KMS-11 (cell line): ENCODE measurements at regions not wholly inside any gene's neighbourhood (a gene's known extent, or its start where the extent isn't known, plus 50 kb on each side); places are given as distances from the start of the nearest gene placed in this dataset.

ENCODE experiments used
- H2AFZ ChIP-seq: fragments of 200-600 bp; sonication (generic); 2 replicates; pipeline ENCODE4 v1.6.1; 2016; ENCODE audit warnings: antibody characterized with exemption, mixed run types, low read depth
- H3K27ac ChIP-seq: fragments of 200-600 bp; sonication (generic); 2 replicates; pipeline ENCODE4 v1.6.1; 2016; ENCODE audit warnings: mild to moderate bottlenecking, mixed run types
- H3K27me3 ChIP-seq: fragments of 200-600 bp; sonication (generic); 2 replicates; pipeline ENCODE4 v1.6.1; 2017; ENCODE audit warnings: mild to moderate bottlenecking, low read depth, mixed run types, moderate library complexity; ENCODE audit not compliant: insufficient read depth
- H3K36me3 ChIP-seq: fragments of 200-600 bp; sonication (generic); 2 replicates; pipeline ENCODE4 v1.6.1; 2017; ENCODE audit warnings: mild to moderate bottlenecking, mixed run types; ENCODE audit not compliant: insufficient read depth
- H3K4me1 ChIP-seq: fragments of 200-600 bp; sonication (generic); 2 replicates; pipeline ENCODE4 v1.6.1; 2016; ENCODE audit warnings: mild to moderate bottlenecking, low read depth, mixed run types; ENCODE audit not compliant: poor library complexity, severe bottlenecking
- H3K4me2 ChIP-seq: fragments of 200-600 bp; sonication (generic); 2 replicates; pipeline ENCODE4 v1.7.0; 2016; ENCODE audit warnings: mild to moderate bottlenecking, mixed run types
- H3K4me3 ChIP-seq: fragments of 200-600 bp; sonication (generic); IDR thresholded peaks from 2 replicates; pipeline ENCODE4 v1.6.1; 2017; ENCODE audit warnings: low read depth, low read length, mixed read lengths; ENCODE audit not compliant: insufficient read depth
- H3K79me2 ChIP-seq: fragments of 200-600 bp; sonication (generic); 2 replicates; pipeline ENCODE4 v1.6.1; 2016; ENCODE audit warnings: low read depth, mixed run types; ENCODE audit not compliant: insufficient read depth
- H3K9ac ChIP-seq: fragments of 200-600 bp; sonication (generic); 2 replicates; pipeline ENCODE4 v1.6.1; 2016; ENCODE audit warnings: mild to moderate bottlenecking, mixed run types
- H4K20me1 ChIP-seq: fragments of 200-600 bp; sonication (generic); 2 replicates; pipeline ENCODE4 v1.6.1; 2016; ENCODE audit warnings: mild to moderate bottlenecking, mixed run types; ENCODE audit not compliant: insufficient read depth
- TF ChIP-seq, protein P1 (sequence below): fragments of 200-600 bp; sonication (generic); conservative IDR thresholded peaks from 2 replicates; pipeline ENCODE4 v1.6.1; 2017; ENCODE audit warnings: low read depth, mild to moderate bottlenecking, antibody characterized with exemption, low read length, moderate library complexity, mixed read lengths

GRCh38 chr10:3568983-3569382 is 216.0 kb downstream of the KLF6 start:
- TF ChIP-seq, protein P1, sequence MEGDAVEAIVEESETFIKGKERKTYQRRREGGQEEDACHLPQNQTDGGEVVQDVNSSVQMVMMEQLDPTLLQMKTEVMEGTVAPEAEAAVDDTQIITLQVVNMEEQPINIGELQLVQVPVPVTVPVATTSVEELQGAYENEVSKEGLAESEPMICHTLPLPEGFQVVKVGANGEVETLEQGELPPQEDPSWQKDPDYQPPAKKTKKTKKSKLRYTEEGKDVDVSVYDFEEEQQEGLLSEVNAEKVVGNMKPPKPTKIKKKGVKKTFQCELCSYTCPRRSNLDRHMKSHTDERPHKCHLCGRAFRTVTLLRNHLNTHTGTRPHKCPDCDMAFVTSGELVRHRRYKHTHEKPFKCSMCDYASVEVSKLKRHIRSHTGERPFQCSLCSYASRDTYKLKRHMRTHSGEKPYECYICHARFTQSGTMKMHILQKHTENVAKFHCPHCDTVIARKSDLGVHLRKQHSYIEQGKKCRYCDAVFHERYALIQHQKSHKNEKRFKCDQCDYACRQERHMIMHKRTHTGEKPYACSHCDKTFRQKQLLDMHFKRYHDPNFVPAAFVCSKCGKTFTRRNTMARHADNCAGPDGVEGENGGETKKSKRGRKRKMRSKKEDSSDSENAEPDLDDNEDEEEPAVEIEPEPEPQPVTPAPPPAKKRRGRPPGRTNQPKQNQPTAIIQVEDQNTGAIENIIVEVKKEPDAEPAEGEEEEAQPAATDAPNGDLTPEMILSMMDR: no peak
- no peaks in the 10 kb centered on the region for H4K20me1 ChIP-seq
- no peaks in the 10 kb centered on the region for H3K27me3 ChIP-seq
- no peaks in the 10 kb centered on the region for H3K36me3 ChIP-seq
- H3K4me1 ChIP-seq: no peaks in the 10 kb centered on the region
- H2AFZ ChIP-seq: no peak overlapping the region
- H3K9ac ChIP-seq: no peak overlapping the region
- H3K4me3 ChIP-seq: no peak overlapping the region
- no peak overlapping the region for H3K4me2 ChIP-seq
- H3K79me2 ChIP-seq: no peaks in the 10 kb centered on the region
- H3K27ac ChIP-seq: no peak overlapping the region

GRCh38 chr10:3568392-3568791 is 216.6 kb downstream of the KLF6 start:
- no peaks in the 10 kb centered on the region for H3K36me3 ChIP-seq
- no peaks in the 10 kb centered on the region for H3K27me3 ChIP-seq
- TF ChIP-seq, protein P1: no peak
- H3K4me1 ChIP-seq: no peaks in the 10 kb centered on the region
- H3K4me2 ChIP-seq: no peak overlapping the region
- H3K27ac ChIP-seq: no peak overlapping the region
- H3K4me3 ChIP-seq: no peak overlapping the region
- no peaks in the 10 kb centered on the region for H4K20me1 ChIP-seq
- no peak overlapping the region for H2AFZ ChIP-seq
- no peaks in the 10 kb centered on the region for H3K79me2 ChIP-seq
- no peak overlapping the region for H3K9ac ChIP-seq

DNA sequence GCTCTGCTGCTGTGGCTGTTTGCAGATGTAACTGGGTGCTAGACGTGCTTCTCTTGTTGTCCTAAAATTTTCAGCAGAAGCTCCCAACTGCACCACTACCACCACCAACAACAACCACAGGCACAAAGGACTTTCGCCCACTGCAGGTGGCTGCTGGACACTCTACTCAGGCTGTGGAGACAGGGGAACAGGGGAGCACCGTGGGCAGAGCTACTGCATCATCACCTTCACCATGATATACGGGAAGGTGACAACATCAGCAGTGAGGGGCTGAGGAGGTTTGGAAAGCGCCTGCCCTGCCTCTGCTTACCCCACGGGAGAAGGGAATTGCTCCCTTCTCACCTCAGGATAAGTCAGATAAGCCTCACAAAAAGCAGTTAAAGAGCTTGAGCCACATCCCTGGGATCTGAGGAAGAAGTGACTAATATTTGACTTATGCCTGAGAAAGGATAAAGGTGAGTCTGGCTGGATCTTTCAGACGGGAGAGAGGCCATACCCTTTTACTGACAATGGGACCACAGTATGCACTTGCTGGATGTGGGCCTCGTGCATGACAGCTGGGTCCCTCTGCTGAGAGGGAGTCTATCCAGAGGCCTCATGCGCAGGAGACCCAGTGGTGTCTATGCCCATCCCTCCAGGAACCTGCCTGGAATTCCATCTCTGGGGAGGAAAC is 217.6 kb downstream of the KLF6 start:
- Histone ChIP-seq H3K27me3 (no peaks in the 10 kb centered on the region), H3K27ac (no peak overlapping the region), H3K9ac (no peak overlapping the region), H3K4me2 (no peak overlapping the region), H4K20me1 (no peaks in the 10 kb centered on the region), H2AFZ (no peak overlapping the region), H3K4me1 (no peaks in the 10 kb centered on the region), H3K4me3 (no peak overlapping the region), H3K36me3 (no peaks in the 10 kb centered on the region), H3K79me2 (no peaks in the 10 kb centered on the region)
- TF ChIP-seq, protein P1: no peak

- Histone ChIP-seq H3K36me3 (no peaks in the 10 kb centered on the region), H3K27ac (no peak overlapping the region), H4K20me1 (no peaks in the 10 kb centered on the region), H3K9ac (no peak overlapping the region), H2AFZ (no peak overlapping the region), H3K4me2 (no peak overlapping the region), H3K27me3 (no peaks in the 10 kb centered on the region), H3K4me1 (no peaks in the 10 kb centered on the region), H3K4me3 (no peak overlapping the region), H3K79me2 (no peaks in the 10 kb centered on the region)
- TF ChIP-seq, protein P1: no peak
These were observed 218.4 kb downstream of the KLF6 start for GRCh38 chr10:3566627-3567026.
